Prostate gland (tissue), 2 donors: ENCODE measurements at regions not wholly inside any gene's neighbourhood (a gene's known extent, or its start where the extent isn't known, plus 50 kb on each side); places are given as distances from the start of the nearest gene placed in this dataset.

ENCODE experiments used
- DNase-seq: peaks from one replicate; pipeline ENCODE4 v3.0.0-alpha.2; 2019; ENCODE audit warnings: low spot score
- H3K27ac ChIP-seq, 2 donors: fragments of 200-600 bp; sonication (generic); 2 replicates each; pipeline ENCODE4 v1.5.1; 2017 to 2019
- H3K27me3 ChIP-seq: fragments of 200-600 bp; sonication (generic); replicated peaks from 2 replicates; pipeline ENCODE4 v1.5.1; 2019; ENCODE audit not compliant: insufficient read depth
- H3K36me3 ChIP-seq, 2 donors: fragments of 200-600 bp; sonication (generic); 1 replicate in 1 of 2; 2 replicates in 1 of 2; pipeline versions ENCODE4 v1.5.1 to v1.8.1; 2017 to 2019
- H3K4me1 ChIP-seq: fragments of 200-600 bp; sonication (generic); replicated peaks from 2 replicates; pipeline ENCODE4 v1.5.1; 2019
- H3K4me3 ChIP-seq, 2 donors: fragments of 200-600 bp; sonication (generic); 2 replicates each; pipeline ENCODE4 v1.5.1; 2017 to 2019
- H3K9me3 ChIP-seq: fragments of 200-600 bp; sonication (generic); 2 replicates; pipeline ENCODE4 v1.5.1; 2017
- CTCF ChIP-seq, 4 experiments: fragments of 200-600 bp in 2 of 4; fragments of 450-650 bp in 2 of 4; sonication (generic) in 2 of 4; IDR thresholded peaks; 1 replicate in 3 of 4; 2 replicates in 1 of 4; pipeline ENCODE4 v1.5.1; 2016 to 2019; ENCODE audit warnings: antibody characterized with exemption in 4 of 4, mild to moderate bottlenecking in 2 of 4, moderate library complexity in 2 of 4
- POLR2A ChIP-seq: fragments of 450-650 bp; IDR thresholded peaks from one replicate; pipeline ENCODE4 v1.6.1; 2016; ENCODE audit warnings: antibody characterized with exemption, mild to moderate bottlenecking
- POLR2AphosphoS5 ChIP-seq: sonication (generic); formaldehyde crosslinking; IDR thresholded peaks from one replicate; pipeline ENCODE4 v1.6.1; 2017; ENCODE audit warnings: antibody characterized with exemption
- WGBS: methylation state at CpG from one replicate; pipeline ENCODE4 v1.1.5; 2018; 5-methylcytosine and 5-hydroxymethylcytosine counted together
- intact Hi-C: fragments of 100-400 bp; cut with DNase I; formaldehyde crosslinking; loops from one replicate; pipeline ENCODE4 v1.14.2; 2022

- H3K4me1 ChIP-seq = peaks cover 6% of the 10 kb centered on the region
- DNase-seq = no peak
- H3K27me3 ChIP-seq = no peaks in the 10 kb centered on the region
- H3K9me3 ChIP-seq = no peaks in the 10 kb centered on the region
- TF ChIP-seq POLR2AphosphoS5 = no peak
- no peak overlapping the region for H3K4me3 ChIP-seq
- no peak overlapping the region for H3K27ac ChIP-seq
- intact Hi-C loops = no loop called here
- WGBS = 84% methylated on average over 10 of the region's 10 CpGs
- no peaks in the 10 kb centered on the region for H3K36me3 ChIP-seq
These were observed 97.7 kb downstream of the TMEM17 start for GRCh38 chr2:62408241-62408677.

- H3K4me3 ChIP-seq = no peak overlapping the region
- intact Hi-C loops = no loop called here
- 92% methylated on average over 5 of the region's 6 CpGs for WGBS
- DNase-seq = no peak
- H3K27me3 ChIP-seq = no peaks in the 10 kb centered on the region
- no peaks in the 10 kb centered on the region for H3K36me3 ChIP-seq
- no peak overlapping the region for H3K27ac ChIP-seq
- H3K4me1 ChIP-seq = peaks cover 6% of the 10 kb centered on the region
- no peak for TF ChIP-seq CTCF (IDR thresholded peaks at IDR 0.05)
- no peak for TF ChIP-seq POLR2A
- TF ChIP-seq POLR2AphosphoS5 = no peak
- no peaks in the 10 kb centered on the region for H3K9me3 ChIP-seq
These were observed 98.2 kb downstream of the TMEM17 start for GRCh38 chr2:62407838-62408237.

- H3K4me3 ChIP-seq = no peak overlapping the region
- H3K9me3 ChIP-seq = no peaks in the 10 kb centered on the region
- no peaks in the 10 kb centered on the region for H3K27me3 ChIP-seq
- intact Hi-C loops = no loop called here
- no peaks in the 10 kb centered on the region for H3K36me3 ChIP-seq
- no peak for DNase-seq
- H3K27ac ChIP-seq = no peak overlapping the region
- WGBS = 92% methylated on average over 7 of the region's 7 CpGs
- H3K4me1 ChIP-seq = peaks cover 6% of the 10 kb centered on the region
- TF ChIP-seq POLR2A = no peak
- TF ChIP-seq POLR2AphosphoS5 = no peak
- TF ChIP-seq CTCF (IDR thresholded peaks at IDR 0.05) = no peak
These were observed 98.6 kb downstream of the TMEM17 start for GRCh38 chr2:62407401-62407800.

GRCh38 chr2:62406573-62407043, 99.4 kb downstream of the TMEM17 start:
- no peak for DNase-seq
- Histone ChIP-seq H3K9me3 (no peaks in the 10 kb centered on the region), H3K4me1 (peaks cover 2% of the 10 kb centered on the region), H3K4me3 (no peak overlapping the region), H3K27me3 (no peaks in the 10 kb centered on the region), H3K36me3 (no peaks in the 10 kb centered on the region), H3K27ac (no peak overlapping the region)
- intact Hi-C loops = no loop called here
- 76% methylated on average over 3 of the region's 3 CpGs for WGBS
- TF ChIP-seq POLR2AphosphoS5 = no peak
- TF ChIP-seq POLR2A = no peak
- no peak for TF ChIP-seq CTCF (IDR thresholded peaks at IDR 0.05)

- WGBS = 87% methylated on average over 5 of the region's 5 CpGs
- TF ChIP-seq CTCF (IDR thresholded peaks at IDR 0.05) = no peak
- no peak for TF ChIP-seq POLR2A
- Histone ChIP-seq H3K27me3 (no peaks in the 10 kb centered on the region), H3K4me3 (no peak overlapping the region), H3K36me3 (no peaks in the 10 kb centered on the region), H3K9me3 (no peaks in the 10 kb centered on the region), H3K27ac (no peak overlapping the region), H3K4me1 (no peaks in the 10 kb centered on the region)
- DNase-seq = no peak
- intact Hi-C loops = no loop called here
These were observed 101.1 kb downstream of the TMEM17 start for GRCh38 chr2:62404913-62405312.
